ENCODE measurements at regions not wholly inside any gene's neighbourhood (a gene's known extent, or its start where the extent isn't known, plus 50 kb on each side); places are given as distances from the start of the nearest gene placed in this dataset.

GRCh38 chr10:6916601-6917000 is 336.5 kb upstream of the PRKCQ start:
- DNase-seq = no peak
- in situ Hi-C loops (cut with MboI; ENCODE audit: low pct_ligation_motif_present in 1 of 4, low pct_unique_long_range_greater_than_20kb in 1 of 4, low sequenced_read_pairs in 3 of 4) (loop anchor here (10.0 to 25.0 kb wide), 2 partner anchors 496 to 498 kb away; partner anchors contain the start of gene SFMBT2 (in 4 of the 4)), intact Hi-C loops (cut with DNase I; ENCODE audit: low total_unique reads) (no loop called here)
- 80 to 88% methylated on average over 2 of the region's 2 CpGs for WGBS, 2 donors (ENCODE audit: low coverage in 1 of 2)
- TF ChIP-seq CTCF (IDR thresholded peaks at IDR 0.05) = no peak
- TF ChIP-seq EP300 (IDR thresholded peaks at IDR 0.05; ENCODE audit: low read depth) = no peak
- no peak for TF ChIP-seq POLR2A (IDR thresholded peaks at IDR 0.05)
- no peak for TF ChIP-seq POLR2AphosphoS5 (IDR thresholded peaks at IDR 0.05)
- Histone ChIP-seq H3K4me1 (peaks cover 0 to 10% (median 4%) of the 10 kb centered on the region in 4 donors), H3K27me3 (no peaks in the 10 kb centered on the region), H3K36me3 (no peaks in the 10 kb centered on the region), H3K4me3 (no peak overlapping the region), H3K27ac (no peak overlapping the region), H3K9me3 (no peaks in the 10 kb centered on the region)

DNA sequence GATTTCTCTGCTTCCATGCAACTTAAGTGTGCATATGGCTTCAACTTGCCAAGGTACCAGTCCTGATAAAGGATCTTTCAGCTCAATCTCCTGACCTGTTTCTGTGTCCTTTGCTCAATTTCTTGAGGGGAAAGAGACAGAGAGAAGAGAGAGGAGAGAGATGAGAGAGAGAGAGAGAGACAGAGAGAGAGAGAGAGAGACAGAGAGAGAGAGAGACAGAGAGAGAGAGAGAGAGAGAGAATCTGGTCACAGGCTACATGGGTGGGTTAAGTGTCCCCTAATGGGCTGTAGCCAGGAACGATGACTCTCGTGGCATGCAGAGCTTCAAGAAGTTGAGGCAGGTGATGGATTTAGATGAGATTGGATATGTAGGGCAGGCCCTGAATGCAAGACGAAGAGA is 335.2 kb upstream of the PRKCQ start:
- Histone ChIP-seq H3K4me1 (peaks cover 0 to 8% (median 3%) of the 10 kb centered on the region in 4 donors), H3K9me3 (no peaks in the 10 kb centered on the region), H3K4me3 (no peak overlapping the region), H3K27ac (no peak overlapping the region), H3K36me3 (no peaks in the 10 kb centered on the region), H3K27me3 (no peaks in the 10 kb centered on the region)
- in situ Hi-C loops (cut with MboI; ENCODE audit: low pct_ligation_motif_present in 1 of 4, low pct_unique_long_range_greater_than_20kb in 1 of 4, low sequenced_read_pairs in 3 of 4) (loop anchor here (10.0 to 25.0 kb wide), 2 partner anchors 497 to 499 kb away; partner anchors contain the start of gene SFMBT2 (in 4 of the 4)), intact Hi-C loops (cut with DNase I; ENCODE audit: low total_unique reads) (no loop called here)
- TF ChIP-seq CTCF (IDR thresholded peaks at IDR 0.05) (no peak), POLR2A (IDR thresholded peaks at IDR 0.05) (no peak), POLR2AphosphoS5 (IDR thresholded peaks at IDR 0.05) (no peak), EP300 (IDR thresholded peaks at IDR 0.05; ENCODE audit: low read depth) (no peak)
- no peak for DNase-seq
- WGBS, 2 donors (ENCODE audit: low coverage in 1 of 2) = 85% methylated on average over 3 of the region's 3 CpGs

- Histone ChIP-seq H3K27ac (peak overlapping the region in 3 of 4 donors; percentile 15 to 42 (median 33)), H3K4me1 (peaks cover 0 to 7% (median 0%) of the 10 kb centered on the region in 4 donors), H3K4me3 (no peak overlapping the region), H3K9me3 (no peaks in the 10 kb centered on the region), H3K27me3 (no peaks in the 10 kb centered on the region), H3K36me3 (no peaks in the 10 kb centered on the region)
- no peak for DNase-seq
- in situ Hi-C loops (cut with MboI; ENCODE audit: low pct_ligation_motif_present in 1 of 4, low pct_unique_long_range_greater_than_20kb in 1 of 4, low sequenced_read_pairs in 3 of 4) = loop anchor here (10.0 to 25.0 kb wide), 2 partner anchors 499 to 502 kb away; partner anchors contain the start of gene SFMBT2 (in 4 of the 4)
- 27 to 37% methylated on average over 1 to 2 of the region's 2 CpGs for WGBS, 2 donors (ENCODE audit: low coverage in 1 of 2)
- TF ChIP-seq CTCF (IDR thresholded peaks at IDR 0.05) = no peak
- peak; percentile 11 to 68 (median 52) for TF ChIP-seq POLR2AphosphoS5 (IDR thresholded peaks at IDR 0.05)
- TF ChIP-seq EP300 (IDR thresholded peaks at IDR 0.05; ENCODE audit: low read depth) = no peak
- no peak for TF ChIP-seq POLR2A (IDR thresholded peaks at IDR 0.05)
- intact Hi-C loops (cut with DNase I; ENCODE audit: low total_unique reads) = no loop called here
These were observed 332.9 kb upstream of the PRKCQ start for GRCh38 chr10:6912929-6913328.

GRCh38 chr10:6912424-6912823 is 332.3 kb upstream of the PRKCQ start:
- TF ChIP-seq POLR2AphosphoS5 (IDR thresholded peaks at IDR 0.05) (peak in 2 of 3 donors; percentile 16 to 27), POLR2A (IDR thresholded peaks at IDR 0.05) (no peak)
- WGBS, 2 donors (ENCODE audit: low coverage in 1 of 2) = 5 to 20% methylated on average over 5 of the region's 5 CpGs
- Histone ChIP-seq H3K27me3 (no peaks in the 10 kb centered on the region), H3K9me3 (no peaks in the 10 kb centered on the region), H3K4me1 (peaks cover 0 to 7% (median 0%) of the 10 kb centered on the region in 4 donors), H3K4me3 (no peak overlapping the region), H3K27ac (peak overlapping the region in 3 of 4 donors; percentile 15 to 42 (median 33)), H3K36me3 (no peaks in the 10 kb centered on the region)
- DNase-seq = no peak
- intact Hi-C loops (cut with DNase I; ENCODE audit: low total_unique reads) (no loop called here), in situ Hi-C loops (cut with MboI; ENCODE audit: low pct_ligation_motif_present in 1 of 4, low pct_unique_long_range_greater_than_20kb in 1 of 4, low sequenced_read_pairs in 3 of 4) (loop anchor here (10.0 to 25.0 kb wide), 2 partner anchors 500 to 502 kb away; partner anchors contain the start of gene SFMBT2 (in 4 of the 4))

Data from transverse colon (tissue), 4 donors.